Thyroid gland (tissue), 4 donors: ENCODE measurements at regions not wholly inside any gene's neighbourhood (a gene's known extent, or its start where the extent isn't known, plus 50 kb on each side); places are given as distances from the start of the nearest gene placed in this dataset.

Experiments
- DNase-seq, 2 donors: peaks; one replicate each; pipeline ENCODE4 v3.0.0-alpha.2; 2019
- H3K27ac ChIP-seq, 3 donors: fragments of 200-600 bp; sonication (generic); 1 replicate in 2 of 3; 2 replicates in 1 of 3; pipeline ENCODE4 v1.5.1; 2016 to 2019; ENCODE audit warnings: mild to moderate bottlenecking in 1 of 3, moderate library complexity in 1 of 3
- H3K27me3 ChIP-seq: fragments of 200-600 bp; sonication (generic); one replicate; pipeline ENCODE4 v1.5.1; 2019
- H3K36me3 ChIP-seq, 2 donors: fragments of 200-600 bp; sonication (generic); one replicate each; pipeline ENCODE4 v1.5.1; 2016 to 2019
- H3K4me1 ChIP-seq, 2 donors: fragments of 200-600 bp; sonication (generic); one replicate each; pipeline ENCODE4 v1.5.1; 2017 to 2019
- H3K4me3 ChIP-seq, 3 donors: fragments of 200-600 bp; sonication (generic); replicated peaks in 1 of 3; 1 replicate in 2 of 3; 2 replicates in 1 of 3; pipeline ENCODE4 v1.5.1; 2016; ENCODE audit warnings: mild to moderate bottlenecking in 1 of 3
- H3K9me3 ChIP-seq: fragments of 200-600 bp; sonication (generic); one replicate; pipeline ENCODE4 v1.5.1; 2017
- POLR2A ChIP-seq, 2 donors: fragments of 450-650 bp; IDR thresholded peaks; one replicate each; pipeline ENCODE4 v1.6.1; 2017; ENCODE audit warnings: antibody characterized with exemption in 2 of 2, mild to moderate bottlenecking in 2 of 2, moderate library complexity in 1 of 2
- WGBS, 2 donors: methylation state at CpG; one replicate each; pipeline ENCODE4 v1.1.5; 2017; 5-methylcytosine and 5-hydroxymethylcytosine counted together
- intact Hi-C: fragments of 100-400 bp; cut with DNase I; formaldehyde crosslinking; loops from one replicate; pipeline ENCODE4 v1.15.1; 2023
- TF ChIP-seq, protein P1 (sequence below), 6 experiments: fragments of 200-600 bp in 3 of 6; fragments of 450-650 bp in 3 of 6; sonication (generic) in 3 of 6; IDR thresholded peaks; one replicate each; pipeline ENCODE4 v1.5.1; 2016 to 2019; ENCODE audit warnings: antibody characterized with exemption in 6 of 6, mild to moderate bottlenecking in 2 of 6, inconsistent platforms in 1 of 6, moderate library complexity in 1 of 6

DNA sequence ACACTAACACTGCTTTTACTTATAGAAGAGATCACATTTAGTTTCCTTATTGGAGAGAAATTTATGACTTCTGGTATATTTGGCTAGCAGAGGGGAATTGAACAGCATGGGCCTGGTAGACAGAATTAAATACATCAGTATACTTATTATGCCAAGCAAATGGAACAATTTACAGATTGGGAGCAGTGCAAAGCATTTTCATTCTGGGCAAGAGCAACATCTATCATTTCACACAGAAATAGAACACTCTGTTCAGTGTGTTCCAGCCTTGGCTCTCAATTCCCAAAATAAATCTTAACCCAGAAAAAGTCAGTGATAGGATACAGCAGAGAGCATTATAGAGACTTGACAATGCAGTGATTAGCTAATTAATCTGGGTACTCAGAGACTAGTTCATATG lies 604.0 kb upstream of the SLITRK6 start:
- Histone ChIP-seq H3K36me3 (no peaks in the 10 kb centered on the region), H3K4me1 (no peaks in the 10 kb centered on the region), H3K27ac (no peak overlapping the region), H3K4me3 (no peak overlapping the region), H3K9me3 (no peaks in the 10 kb centered on the region), H3K27me3 (no peaks in the 10 kb centered on the region)
- DNase-seq: no peak
- TF ChIP-seq, protein P1, sequence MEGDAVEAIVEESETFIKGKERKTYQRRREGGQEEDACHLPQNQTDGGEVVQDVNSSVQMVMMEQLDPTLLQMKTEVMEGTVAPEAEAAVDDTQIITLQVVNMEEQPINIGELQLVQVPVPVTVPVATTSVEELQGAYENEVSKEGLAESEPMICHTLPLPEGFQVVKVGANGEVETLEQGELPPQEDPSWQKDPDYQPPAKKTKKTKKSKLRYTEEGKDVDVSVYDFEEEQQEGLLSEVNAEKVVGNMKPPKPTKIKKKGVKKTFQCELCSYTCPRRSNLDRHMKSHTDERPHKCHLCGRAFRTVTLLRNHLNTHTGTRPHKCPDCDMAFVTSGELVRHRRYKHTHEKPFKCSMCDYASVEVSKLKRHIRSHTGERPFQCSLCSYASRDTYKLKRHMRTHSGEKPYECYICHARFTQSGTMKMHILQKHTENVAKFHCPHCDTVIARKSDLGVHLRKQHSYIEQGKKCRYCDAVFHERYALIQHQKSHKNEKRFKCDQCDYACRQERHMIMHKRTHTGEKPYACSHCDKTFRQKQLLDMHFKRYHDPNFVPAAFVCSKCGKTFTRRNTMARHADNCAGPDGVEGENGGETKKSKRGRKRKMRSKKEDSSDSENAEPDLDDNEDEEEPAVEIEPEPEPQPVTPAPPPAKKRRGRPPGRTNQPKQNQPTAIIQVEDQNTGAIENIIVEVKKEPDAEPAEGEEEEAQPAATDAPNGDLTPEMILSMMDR (IDR thresholded peaks at IDR 0.05): no peak
- no peak for TF ChIP-seq POLR2A (IDR thresholded peaks at IDR 0.05)
- intact Hi-C loops: no loop called here

DNA sequence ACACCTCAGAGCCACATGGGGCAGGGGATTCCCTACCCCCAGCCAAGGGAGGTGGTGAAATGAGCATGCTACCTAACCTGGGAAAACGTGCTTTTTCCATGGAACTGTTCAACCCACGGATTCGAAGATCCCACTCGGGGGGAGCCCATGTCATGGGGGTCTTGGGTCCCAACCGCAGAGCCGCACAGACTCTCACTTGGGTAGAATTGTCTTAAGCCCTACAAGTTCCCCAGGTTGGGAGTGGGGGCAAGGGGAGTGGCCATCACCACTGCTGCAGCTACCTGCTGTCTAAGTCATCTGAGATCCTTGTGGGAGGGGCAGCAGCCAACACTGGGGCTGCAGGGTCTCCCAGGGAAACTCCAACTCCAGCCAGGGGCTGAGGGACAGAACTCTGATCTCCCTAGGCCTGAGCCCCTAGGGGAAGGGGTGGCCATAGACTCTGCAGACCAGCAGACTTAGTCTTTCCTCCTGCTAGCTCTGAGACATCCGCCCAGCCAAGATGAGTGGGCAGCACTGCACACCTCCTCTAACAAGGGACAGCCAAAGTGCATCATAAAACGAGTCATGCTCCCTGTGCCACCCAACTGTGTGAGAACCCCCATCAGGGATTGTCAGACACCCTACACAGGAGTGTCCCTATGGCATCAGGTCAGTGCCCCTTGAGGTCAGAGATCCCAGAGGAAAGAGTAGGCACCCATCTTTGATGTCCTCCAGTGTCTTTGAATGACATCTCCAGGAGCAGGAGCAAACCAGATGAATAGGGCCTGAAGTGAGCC lies 610.4 kb upstream of the SLITRK6 start:
- intact Hi-C loops: no loop called here
- Histone ChIP-seq H3K27ac (no peak overlapping the region), H3K9me3 (no peaks in the 10 kb centered on the region), H3K36me3 (no peaks in the 10 kb centered on the region), H3K27me3 (no peaks in the 10 kb centered on the region), H3K4me3 (no peak overlapping the region), H3K4me1 (no peaks in the 10 kb centered on the region)
- no peak for DNase-seq
- 80 to 92% methylated on average over 6 to 8 of the region's 8 CpGs for WGBS, 2 donors
- TF ChIP-seq, protein P1 (IDR thresholded peaks at IDR 0.05): no peak
- no peak for TF ChIP-seq POLR2A (IDR thresholded peaks at IDR 0.05)

DNA sequence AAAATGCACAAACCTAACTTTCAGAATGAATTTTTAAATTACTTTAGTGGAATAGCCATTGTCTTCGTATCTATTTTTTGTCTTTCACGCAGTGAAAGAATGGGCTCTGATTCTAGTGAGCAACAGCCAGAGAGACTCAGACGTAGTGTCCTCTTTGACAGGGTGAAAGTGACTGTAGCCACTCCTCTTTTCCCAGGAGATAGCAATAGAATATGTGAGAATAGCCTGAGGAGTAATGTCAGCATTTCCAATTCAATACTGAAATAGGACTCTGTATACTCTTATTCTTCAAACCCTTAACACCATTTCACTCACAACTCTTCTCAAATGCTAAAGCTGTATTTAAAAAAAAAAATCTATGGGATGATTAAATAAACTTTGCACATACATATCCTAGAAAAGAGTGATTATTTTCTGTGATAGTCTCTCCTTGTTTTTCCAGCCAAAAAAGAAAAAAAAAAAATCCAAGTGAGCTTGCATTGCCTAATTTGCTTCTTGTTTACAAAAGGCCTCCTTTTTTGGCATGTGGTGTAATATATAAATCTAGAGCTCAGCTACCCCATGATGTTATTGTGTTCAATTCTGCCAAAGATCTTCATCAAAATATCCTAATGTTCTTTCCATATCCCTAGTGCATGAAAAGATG lies 626.1 kb upstream of the SLITRK6 start:
- Histone ChIP-seq H3K27ac (no peak overlapping the region), H3K9me3 (no peaks in the 10 kb centered on the region), H3K27me3 (no peaks in the 10 kb centered on the region), H3K36me3 (no peaks in the 10 kb centered on the region), H3K4me3 (no peak overlapping the region), H3K4me1 (no peaks in the 10 kb centered on the region)
- DNase-seq: no peak
- WGBS, 2 donors: 63 to 64% methylated on average over 3 of the region's 3 CpGs
- TF ChIP-seq, protein P1 (IDR thresholded peaks at IDR 0.05): no peak
- no peak for TF ChIP-seq POLR2A (IDR thresholded peaks at IDR 0.05)
- intact Hi-C loops: no loop called here

DNA sequence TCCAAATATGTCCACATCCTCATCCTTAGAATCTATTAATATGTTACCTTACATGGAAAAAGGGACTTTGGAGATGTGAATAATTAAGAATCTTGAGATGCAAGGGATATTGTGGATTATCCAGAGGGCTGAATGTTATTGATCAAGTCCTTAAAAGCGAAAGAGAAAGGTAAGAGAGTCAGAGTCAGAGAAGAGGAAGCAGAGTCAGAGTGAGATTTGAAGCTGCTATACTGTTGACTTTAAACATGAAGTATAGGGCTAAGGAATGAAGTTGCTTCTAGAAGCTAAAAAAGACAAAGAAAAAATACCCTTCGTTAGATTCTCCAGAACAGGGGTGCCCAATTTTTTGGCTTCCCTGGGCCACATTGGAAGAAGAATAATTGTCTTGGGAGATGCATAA lies 627.2 kb upstream of the SLITRK6 start:
- H3K4me3 ChIP-seq: no peak overlapping the region
- H3K27ac ChIP-seq: no peak overlapping the region
- H3K9me3 ChIP-seq: no peaks in the 10 kb centered on the region
- intact Hi-C loops: no loop called here
- no peaks in the 10 kb centered on the region for H3K27me3 ChIP-seq
- no peaks in the 10 kb centered on the region for H3K36me3 ChIP-seq
- WGBS, 2 donors: 89 to 92% methylated on average over 2 of the region's 2 CpGs
- DNase-seq: no peak
- no peaks in the 10 kb centered on the region for H3K4me1 ChIP-seq
- TF ChIP-seq POLR2A (IDR thresholded peaks at IDR 0.05): no peak
- TF ChIP-seq, protein P1 (IDR thresholded peaks at IDR 0.05): no peak

DNA sequence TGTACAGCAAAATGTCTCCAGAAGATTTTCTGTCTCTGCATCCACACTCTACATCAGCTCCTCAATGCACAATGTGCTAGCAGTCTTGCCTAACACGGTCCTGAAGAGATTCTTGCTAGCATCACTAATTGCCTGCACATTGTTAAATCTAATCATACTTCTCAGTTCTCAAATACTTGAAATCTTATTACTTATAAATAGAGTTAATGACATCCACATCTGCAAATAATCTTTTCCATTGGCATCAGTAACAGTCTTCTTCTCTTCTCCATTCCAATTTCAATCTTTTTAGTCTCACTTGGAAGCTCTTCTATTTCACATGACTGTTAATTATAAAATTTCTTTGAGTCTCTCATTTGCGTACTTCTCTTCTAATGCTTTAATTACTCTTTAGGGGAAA lies 630.5 kb upstream of the SLITRK6 start:
- Histone ChIP-seq H3K4me3 (no peak overlapping the region), H3K27me3 (no peaks in the 10 kb centered on the region), H3K9me3 (no peaks in the 10 kb centered on the region), H3K36me3 (no peaks in the 10 kb centered on the region), H3K27ac (no peak overlapping the region), H3K4me1 (no peaks in the 10 kb centered on the region)
- WGBS, 2 donors: 73 to 78% methylated on average over 2 of the region's 2 CpGs
- no peak for DNase-seq
- intact Hi-C loops: no loop called here
- TF ChIP-seq, protein P1 (IDR thresholded peaks at IDR 0.05): no peak
